A549 (cell line): ENCODE measurements at regions not wholly inside any gene's neighbourhood (a gene's known extent, or its start where the extent isn't known, plus 50 kb on each side); places are given as distances from the start of the nearest gene placed in this dataset.

ENCODE experiments used
- RAD21 ChIP-seq, 2 experiments: fragments of >200 bp in 1 of 2; sonication (Bioruptor Twin) in 1 of 2; formaldehyde crosslinking in 1 of 2; IDR thresholded peaks in 1 of 2; conservative IDR thresholded peaks in 1 of 2; 2 replicates in 1 of 2; 3 replicates in 1 of 2; pipeline ENCODE4 v1.6.1; 2012 to 2018; ENCODE audit warnings: inconsistent platforms in 1 of 2
- SREBF2 ChIP-seq: fragments of 450-650 bp; IDR thresholded peaks from 2 replicates; pipeline ENCODE4 v1.6.1; 2014; ENCODE audit warnings: mild to moderate bottlenecking, moderate library complexity

DNA sequence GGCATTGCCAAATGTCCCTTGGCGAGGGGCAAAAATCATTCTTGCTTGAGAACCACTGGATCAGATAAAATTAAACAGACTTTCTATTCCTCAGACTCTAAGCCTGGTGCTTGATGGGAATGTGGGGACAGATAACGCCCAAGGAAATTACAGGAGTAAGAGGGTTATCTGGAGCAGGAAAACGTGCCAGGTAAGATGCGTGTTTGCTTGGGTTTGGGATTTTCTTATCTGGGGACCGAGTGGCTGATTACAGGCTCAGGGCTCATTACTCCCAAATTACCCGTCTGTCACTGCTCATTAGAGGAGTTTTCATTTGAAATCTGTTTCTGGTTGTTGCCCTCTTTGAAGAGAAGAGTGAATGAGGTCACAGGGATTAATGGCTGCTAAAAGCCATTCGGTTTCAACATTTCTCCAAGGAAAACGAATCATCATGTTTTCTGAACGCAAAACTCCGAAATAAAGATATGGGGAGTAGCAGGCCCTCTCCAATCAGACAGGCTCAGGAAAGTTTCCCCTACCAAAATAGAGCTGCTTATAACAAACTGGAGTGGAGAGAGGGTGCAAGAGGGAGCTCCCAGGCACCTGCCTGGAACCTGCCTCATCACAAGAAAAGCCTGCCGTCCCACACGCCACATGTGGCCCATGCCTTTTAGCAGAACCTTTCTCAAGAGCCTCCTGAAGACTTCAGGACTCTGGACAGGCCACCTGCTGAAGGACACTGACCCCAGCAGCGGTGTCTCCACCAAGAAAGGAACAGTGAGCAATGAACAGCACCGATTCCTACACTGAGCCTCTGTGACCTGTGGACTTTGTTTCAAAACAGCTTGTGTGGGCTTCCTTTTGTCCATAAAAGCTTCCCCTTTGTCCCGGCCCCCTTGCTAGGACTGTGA lies 136.4 kb downstream of the ICE1 start:
- TF ChIP-seq SREBF2 = no peak
- no peak for TF ChIP-seq RAD21 (conservative IDR thresholded peaks at IDR 0.05 in 1 of 2, IDR thresholded peaks at IDR 0.05 in 1 of 2)
